ENCODE measurements at regions not wholly inside any gene's neighbourhood (a gene's known extent, or its start where the extent isn't known, plus 50 kb on each side); places are given as distances from the start of the nearest gene placed in this dataset.

GRCh38 chr4:1563241-1563640 is 120.9 kb downstream of the FAM53A start:
- TF ChIP-seq ESRRA (IDR thresholded peaks at IDR 0.05; ENCODE audit: borderline replicate concordance, low read length) (no peak), POLR2A (IDR thresholded peaks at IDR 0.05; ENCODE audit: low read length) (no peak), CTCF (IDR thresholded peaks at IDR 0.05) (no peak)

All from A549 (cell line).